Heart right ventricle (tissue), 16 donors: ENCODE measurements at regions not wholly inside any gene's neighbourhood (a gene's known extent, or its start where the extent isn't known, plus 50 kb on each side); places are given as distances from the start of the nearest gene placed in this dataset.

Source experiments
- ATAC-seq, 8 donors: fragments of 200-7000 bp; cut with Tn5 transposase; one replicate each; pipeline ENCODE4 v1.9.1; 2020; ENCODE audit warnings: mild to moderate bottlenecking in 8 of 8, moderate library complexity in 8 of 8, moderate number of reproducible peaks in 1 of 8
- DNase-seq, 2 donors: peaks; one replicate each; pipeline ENCODE4 v3.0.0-alpha.2; 2020
- H3K27ac ChIP-seq, 10 donors: fragments of 200-600 bp; sonication (generic) in 2 of 10; one replicate each; pipeline versions ENCODE4 v1.5.0 to v1.8.0; 2020 to 2022; ENCODE audit warnings: mild to moderate bottlenecking in 3 of 10
- H3K27me3 ChIP-seq, 7 donors: fragments of 200-600 bp; one replicate each; pipeline ENCODE4 v1.8.0; 2021 to 2022; ENCODE audit warnings: mild to moderate bottlenecking in 2 of 7
- H3K36me3 ChIP-seq, 9 donors: fragments of 200-600 bp; sonication (generic) in 1 of 9; one replicate each; pipeline versions ENCODE4 v1.5.0 to v1.8.0; 2020 to 2022; ENCODE audit warnings: mild to moderate bottlenecking in 2 of 9
- H3K4me1 ChIP-seq, 9 donors: fragments of 200-600 bp; sonication (generic) in 1 of 9; one replicate each; pipeline versions ENCODE4 v1.5.0 to v1.8.0; 2020 to 2022; ENCODE audit warnings: mild to moderate bottlenecking in 4 of 9
- H3K4me3 ChIP-seq, 10 donors: fragments of 200-600 bp; sonication (generic) in 2 of 10; one replicate each; pipeline versions ENCODE4 v1.5.0 to v1.8.0; 2020 to 2022; ENCODE audit warnings: mild to moderate bottlenecking in 7 of 10, moderate library complexity in 2 of 10
- H3K9me3 ChIP-seq, 11 donors: fragments of 200-600 bp in 10 of 11; sonication (generic) in 2 of 11; one replicate each; pipeline versions ENCODE4 v1.5.0 to v1.8.0; 2013 to 2022; ENCODE audit warnings: mild to moderate bottlenecking in 2 of 11, control low read depth in 1 of 11, moderate library complexity in 1 of 11
- WGBS, 2 donors: extraction: QIAGEN DNeasy Blood & Tissue Kit; methylation state at CpG; one replicate each; pipeline ENCODE4 v1.1.7; 2013; ENCODE audit warnings: inconsistent platforms in 1 of 2; 5-methylcytosine and 5-hydroxymethylcytosine counted together
- intact Hi-C, 10 donors: fragments of 100-400 bp; cut with DNase I; formaldehyde crosslinking; loops; one replicate each; pipeline versions ENCODE4 v1.11.1 to v1.14.2; 2022
- TF ChIP-seq, protein P1 (sequence below), 9 donors: fragments of 200-600 bp; sonication (generic) in 2 of 9; IDR thresholded peaks; one replicate each; pipeline versions ENCODE4 v1.5.0 to v1.8.0; 2021 to 2022; ENCODE audit warnings: antibody characterized with exemption in 9 of 9, mild to moderate bottlenecking in 5 of 9, moderate library complexity in 1 of 9
- donor health status: Arrhythmogenic right ventricular cardiomyopathy.
- donor health status: ischemic (EF 13 %, LVEDD 7.1; RV severe dilation, severe dysfunction).
- donor health status: healthy with polysubstance abuse.
- donor health status: DM: no; HTN: yes; CAD: no.
- donor health status: DM: no; HTN: no; CAD: no.
- donor health status: ischemic (EF 25% LVEDD 6.9; RV normal size, moderate dysfunction).
- donor health status: ischemic (EF 25% LVEDD 5.7; RV mildly dilated, moderate dysfunction).
- donor health status: healthy.
- donor health status: DM: yes; HTN: yes; CAD: no.
- donor health status: Ischemic cardiomyopathy.
- donor health status: ischemic (EF 35%, LVEDD 5.7; RV mildly dilated, moderate dysfunction).
- donor health status: nonischemic (EF 11% LVEDD 7.7; RV severe dilation, severe dysfunction).
- donor health status: DM: yes; HTN: yes; CAD: no.
- donor health status: PGD.
- donor health status: ischemic (EF 29% LVEDD 5.4; RV normal size, mild dysfunction).
- donor health status: nonischemic (EF 23%, LVEDD 6.1; RV moderate dilation, normal function).

DNA sequence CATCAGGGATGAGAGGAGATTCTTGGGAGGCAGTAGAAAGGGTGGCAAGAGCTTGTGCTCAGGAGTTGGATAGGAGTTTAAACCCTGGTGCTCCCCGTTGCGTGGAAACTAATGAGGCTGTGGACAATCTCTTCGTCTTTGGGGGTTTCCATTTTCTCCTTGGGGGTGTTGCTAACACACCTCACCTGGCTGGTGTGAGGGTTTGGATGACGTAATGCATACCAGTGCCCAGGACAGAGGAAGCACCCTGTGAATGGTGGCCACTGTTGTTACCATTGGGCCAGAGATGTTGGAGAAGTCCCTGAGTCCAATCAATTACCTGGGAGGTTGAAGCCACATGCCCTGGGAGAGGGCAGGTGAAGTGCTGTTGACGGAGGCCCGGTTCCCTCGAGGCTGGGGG is 146.5 kb downstream of the URI1 start:
- Histone ChIP-seq H3K9me3 (no peaks in the 10 kb centered on the region), H3K27me3 (peaks cover 0 to 7% (median 0%) of the 10 kb centered on the region in 7 donors), H3K36me3 (no peaks in the 10 kb centered on the region), H3K4me1 (peaks cover 0 to 6% (median 0%) of the 10 kb centered on the region in 9 donors), H3K27ac (no peak overlapping the region), H3K4me3 (no peak overlapping the region)
- no peak for DNase-seq
- TF ChIP-seq, protein P1, sequence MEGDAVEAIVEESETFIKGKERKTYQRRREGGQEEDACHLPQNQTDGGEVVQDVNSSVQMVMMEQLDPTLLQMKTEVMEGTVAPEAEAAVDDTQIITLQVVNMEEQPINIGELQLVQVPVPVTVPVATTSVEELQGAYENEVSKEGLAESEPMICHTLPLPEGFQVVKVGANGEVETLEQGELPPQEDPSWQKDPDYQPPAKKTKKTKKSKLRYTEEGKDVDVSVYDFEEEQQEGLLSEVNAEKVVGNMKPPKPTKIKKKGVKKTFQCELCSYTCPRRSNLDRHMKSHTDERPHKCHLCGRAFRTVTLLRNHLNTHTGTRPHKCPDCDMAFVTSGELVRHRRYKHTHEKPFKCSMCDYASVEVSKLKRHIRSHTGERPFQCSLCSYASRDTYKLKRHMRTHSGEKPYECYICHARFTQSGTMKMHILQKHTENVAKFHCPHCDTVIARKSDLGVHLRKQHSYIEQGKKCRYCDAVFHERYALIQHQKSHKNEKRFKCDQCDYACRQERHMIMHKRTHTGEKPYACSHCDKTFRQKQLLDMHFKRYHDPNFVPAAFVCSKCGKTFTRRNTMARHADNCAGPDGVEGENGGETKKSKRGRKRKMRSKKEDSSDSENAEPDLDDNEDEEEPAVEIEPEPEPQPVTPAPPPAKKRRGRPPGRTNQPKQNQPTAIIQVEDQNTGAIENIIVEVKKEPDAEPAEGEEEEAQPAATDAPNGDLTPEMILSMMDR (IDR thresholded peaks at IDR 0.05), result no peak
- no peak for ATAC-seq
- intact Hi-C loops, result no loop called here
- 86 to 87% methylated on average over 7 of the region's 7 CpGs for WGBS, 2 donors

DNA sequence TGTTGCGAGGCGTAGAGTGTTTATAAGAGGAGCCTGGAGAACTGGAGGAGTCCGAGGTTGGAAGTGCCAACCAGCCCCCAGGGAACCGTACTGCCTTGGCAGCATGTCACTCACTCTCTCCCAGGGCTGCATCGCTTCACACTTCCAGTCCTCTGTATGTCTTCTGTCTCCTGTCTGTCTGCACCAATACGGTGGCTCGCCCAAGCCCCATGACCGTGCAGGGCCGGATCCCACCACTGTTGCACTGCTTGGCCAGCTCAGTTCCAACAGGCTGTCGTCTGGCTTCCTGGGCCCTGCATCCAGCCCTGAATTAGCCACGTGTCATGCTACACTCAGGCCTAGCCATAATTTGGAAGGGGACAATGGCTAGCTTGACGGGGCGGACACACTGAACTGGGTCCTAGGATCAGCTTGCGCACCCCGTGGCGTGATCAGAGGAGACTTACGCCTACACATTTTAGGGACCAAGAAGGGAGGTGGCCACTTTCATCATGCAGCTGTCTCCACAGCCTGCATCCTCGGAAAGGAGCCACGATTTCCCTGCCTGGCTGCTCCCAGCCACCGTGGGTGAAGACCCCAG is 147.1 kb downstream of the URI1 start:
- 85 to 87% methylated on average over 20 of the region's 20 CpGs for WGBS, 2 donors
- TF ChIP-seq, protein P1 (IDR thresholded peaks at IDR 0.05), result no peak
- ATAC-seq, result no peak

GRCh38 chr19:30090476-30090875 is 148.4 kb downstream of the URI1 start:
- DNase-seq, result no peak
- TF ChIP-seq, protein P1 (IDR thresholded peaks at IDR 0.05), result no peak
- 62 to 84% methylated on average over 6 of the region's 6 CpGs for WGBS, 2 donors

More for the DNA sequence above, 147.1 kb downstream of the URI1 start:
- H3K4me3 ChIP-seq, result no peak overlapping the region
- no peaks in the 10 kb centered on the region for H3K9me3 ChIP-seq
- peaks cover 0 to 6% (median 0%) of the 10 kb centered on the region in 9 donors for H3K4me1 ChIP-seq
- DNase-seq, result no peak
- H3K27me3 ChIP-seq, result peaks cover 0 to 7% (median 0%) of the 10 kb centered on the region in 7 donors
- H3K27ac ChIP-seq, result no peak overlapping the region
- no peaks in the 10 kb centered on the region for H3K36me3 ChIP-seq
- intact Hi-C loops, result no loop called here

DNA sequence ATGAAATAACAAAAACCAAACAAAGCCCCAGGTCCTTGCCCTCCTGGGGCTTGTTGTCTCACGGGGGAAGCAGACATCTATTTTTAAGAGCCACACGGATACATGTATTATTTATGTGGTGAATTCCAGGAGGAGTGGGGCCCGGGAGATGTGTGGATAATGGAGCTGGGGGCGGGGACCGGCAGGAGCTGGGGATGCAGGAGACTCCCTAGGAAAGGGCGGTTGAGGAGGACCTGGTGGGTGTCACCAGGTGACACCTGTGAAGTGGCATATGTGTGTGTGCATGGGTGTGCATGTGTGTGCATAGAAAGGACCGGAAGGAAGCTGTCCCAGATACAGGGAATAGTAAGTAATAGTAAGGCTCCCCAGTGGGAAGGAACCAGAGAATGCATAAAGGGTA is 148.9 kb downstream of the URI1 start:
- Histone ChIP-seq H3K4me1 (no peaks in the 10 kb centered on the region), H3K27ac (no peak overlapping the region), H3K27me3 (peaks cover 0 to 7% (median 0%) of the 10 kb centered on the region in 7 donors), H3K36me3 (no peaks in the 10 kb centered on the region), H3K9me3 (no peaks in the 10 kb centered on the region), H3K4me3 (no peak overlapping the region)
- TF ChIP-seq, protein P1 (IDR thresholded peaks at IDR 0.05), result no peak
- intact Hi-C loops, result no loop called here
- DNase-seq (no peak), ATAC-seq (no peak)
- WGBS, 2 donors, result 81 to 83% methylated on average over 7 of the region's 7 CpGs

More at GRCh38 chr19:30090476-30090875, 148.4 kb downstream of the URI1 start:
- Histone ChIP-seq H3K27ac (no peak overlapping the region), H3K4me3 (no peak overlapping the region), H3K4me1 (peaks cover 0 to 2% (median 0%) of the 10 kb centered on the region in 9 donors), H3K27me3 (peaks cover 0 to 7% (median 0%) of the 10 kb centered on the region in 7 donors), H3K9me3 (no peaks in the 10 kb centered on the region), H3K36me3 (no peaks in the 10 kb centered on the region)
- ATAC-seq, result no peak
- intact Hi-C loops, result no loop called here
